HEK293T (cell line): ENCODE measurements at regions not wholly inside any gene's neighbourhood (a gene's known extent, or its start where the extent isn't known, plus 50 kb on each side); places are given as distances from the start of the nearest gene placed in this dataset.

Experiments used
- ARNT ChIP-seq: fragments of 450-650 bp; IDR thresholded peaks from 2 replicates; pipeline ENCODE4 v1.6.1; 2017; ENCODE audit warnings: mild to moderate bottlenecking
- BHLHE40 ChIP-seq: fragments of 450-650 bp; IDR thresholded peaks from 2 replicates; pipeline ENCODE4 v1.6.1; 2016; ENCODE audit warnings: mild to moderate bottlenecking, moderate library complexity, borderline replicate concordance
- FOXK2 ChIP-seq: fragments of 450-650 bp; IDR thresholded peaks from 2 replicates; pipeline ENCODE4 v1.6.1; 2016; ENCODE audit warnings: mild to moderate bottlenecking
- HDGF ChIP-seq: fragments of 450-650 bp; IDR thresholded peaks from 2 replicates; pipeline ENCODE4 v1.6.1; 2017; ENCODE audit warnings: antibody characterized with exemption, borderline replicate concordance
- PKNOX1 ChIP-seq: fragments of 450-650 bp; IDR thresholded peaks from 2 replicates; pipeline ENCODE4 v1.6.1; 2016
- SP1 ChIP-seq: fragments of 450-650 bp; IDR thresholded peaks from 2 replicates; pipeline ENCODE4 v1.6.1; 2017
- SUZ12 ChIP-seq: fragments of 450-650 bp; IDR thresholded peaks from 2 replicates; pipeline ENCODE4 v1.6.1; 2016; ENCODE audit warnings: mild to moderate bottlenecking
- ZNF384 ChIP-seq: fragments of 450-650 bp; IDR thresholded peaks from 2 replicates; pipeline ENCODE4 v1.6.1; 2016

- TF ChIP-seq ARNT: no peak
- no peak for TF ChIP-seq SUZ12
- TF ChIP-seq PKNOX1: no peak
- TF ChIP-seq SP1: no peak
- TF ChIP-seq FOXK2: no peak
- TF ChIP-seq BHLHE40: no peak
- TF ChIP-seq ZNF384: no peak
- TF ChIP-seq HDGF: no peak
Measured at GRCh38 chr5:87746341-87746740, 333.6 kb upstream of the CCNH start.
